HepG2 (cell line): ENCODE measurements at regions not wholly inside any gene's neighbourhood (a gene's known extent, or its start where the extent isn't known, plus 50 kb on each side); places are given as distances from the start of the nearest gene placed in this dataset.
A peak's percentile ranks its signal among the peaks of the same experiment; 100 is the strongest.

ENCODE experiments used
- ATAC-seq: fragments of 200-7000 bp; cut with Tn5 transposase; 3 replicates; pipeline ENCODE4 v1.9.1; 2020; ENCODE audit warnings: mild to moderate bottlenecking, moderate library complexity
- BruUV-seq: library from RNA; stranded (reverse); fragments of 400-500 nt; replicated peaks from 2 replicates; lab custom pipeline; 2021; lab: Mats Ljungman, UMichigan
- CTCF ChIA-PET: fragments of 300-600 bp; formaldehyde crosslinking; extraction: SDS; loops from one replicate; lab custom pipeline; 2021; ENCODE audit warnings: low total read pairs, inconsistent platforms, low intra/inter-chr PET ratio; lab: Yijun Ruan, JAX
- POLR2A ChIA-PET: fragments of 350-600 bp; sonication (Branson Sonifier 250); formaldehyde crosslinking; loops from one replicate; lab custom pipeline; 2020; ENCODE audit warnings: antibody characterized with exemption, inconsistent platforms; lab: Yijun Ruan, JAX
- DNase-seq: peaks from one replicate; pipeline ENCODE4 v3.0.0-alpha.2; 2015; ENCODE audit warnings: low spot score
- FAIRE-seq: peaks from 3 replicates; lab custom pipeline; 2011; peaks lifted over from hg19 to GRCh38; lab: Jason Lieb, UNC
- H2AFZ ChIP-seq: one replicate; pipeline ENCODE4 v1.6.1; 2011; ENCODE audit warnings: low read length, inconsistent platforms
- H3K27ac ChIP-seq: fragments of 300-600 bp; 3 replicates; pipeline ENCODE4 v1.8.0; 2011; ENCODE audit warnings: mixed run types, mild to moderate bottlenecking, mixed read lengths, low read length, inconsistent platforms; ENCODE audit not compliant: insufficient read depth; ENCODE audit errors: extremely low read length
- H3K27me3 ChIP-seq, 2 experiments: fragments of 200-600 bp in 1 of 2; 2 replicates in 1 of 2; 3 replicates in 1 of 2; pipeline versions ENCODE4 v1.6.0 to v1.8.0; 2011; ENCODE audit warnings: low read length in 2 of 2, mild to moderate bottlenecking in 2 of 2, moderate library complexity in 2 of 2, inconsistent platforms in 1 of 2; ENCODE audit not compliant: insufficient read depth in 2 of 2, control insufficient read depth in 1 of 2
- H3K36me3 ChIP-seq, 2 experiments: fragments of 200-600 bp in 1 of 2; replicated peaks in 1 of 2; 2 replicates in 1 of 2; 3 replicates in 1 of 2; pipeline versions ENCODE4 v1.5.1 to v1.8.0; 2011; ENCODE audit warnings: low read length in 2 of 2, inconsistent platforms in 1 of 2; ENCODE audit not compliant: insufficient read depth in 2 of 2, control insufficient read depth in 1 of 2
- H3K4me1 ChIP-seq: 2 replicates; pipeline ENCODE4 v1.5.1; 2012; ENCODE audit warnings: low read length, inconsistent platforms; ENCODE audit not compliant: insufficient read depth
- H3K4me2 ChIP-seq: 2 replicates; pipeline ENCODE4 v1.6.0; 2011; ENCODE audit warnings: low read depth, low read length, inconsistent platforms
- H3K4me3 ChIP-seq, 3 experiments: fragments of 200-600 bp in 1 of 3; sonication (generic), shearing (Covaris generic) in 1 of 3; replicated peaks in 1 of 3; 2 replicates each; pipeline ENCODE4 v1.5.1; 2011 to 2016; ENCODE audit warnings: low read length in 3 of 3, inconsistent platforms in 2 of 3, low read depth in 2 of 3, mild to moderate bottlenecking in 2 of 3, control low read depth in 1 of 3, mixed read lengths in 1 of 3; ENCODE audit not compliant: insufficient read depth in 1 of 3
- H3K79me2 ChIP-seq: one replicate; pipeline ENCODE4 v1.6.1; 2011; ENCODE audit warnings: low read length, inconsistent platforms; ENCODE audit not compliant: insufficient read depth
- H3K9ac ChIP-seq: 2 replicates; pipeline ENCODE4 v1.6.0; 2011; ENCODE audit warnings: mild to moderate bottlenecking, low read depth, low read length, inconsistent platforms; ENCODE audit not compliant: insufficient read depth
- H3K9me3 ChIP-seq: 2 replicates; pipeline ENCODE4 v1.5.1; 2012; ENCODE audit warnings: mild to moderate bottlenecking, low read length
- H4K20me1 ChIP-seq: 2 replicates; pipeline ENCODE4 v1.6.0; 2011; ENCODE audit warnings: inconsistent platforms, mild to moderate bottlenecking, low read length, moderate library complexity; ENCODE audit not compliant: insufficient read depth
- AGO2 ChIP-seq: fragments of 200-400 bp; formaldehyde crosslinking; optimal IDR thresholded peaks from 2 replicates; pipeline ENCODE3; 2017; ENCODE audit warnings: mild to moderate bottlenecking, low read depth, low read length, moderate library complexity
- HMG20B ChIP-seq: conservative IDR thresholded peaks from 2 replicates; pipeline ENCODE4 v1.6.1; 2016; ENCODE audit warnings: missing genetic modification reagents, missing compliant biosample characterization
- HNRNPL ChIP-seq: fragments of 200-400 bp; formaldehyde crosslinking; IDR thresholded peaks from 2 replicates; pipeline ENCODE4 v1.6.1; 2017; ENCODE audit warnings: mild to moderate bottlenecking, low read depth, low read length
- KAT2B ChIP-seq: fragments of 150-350 bp; IDR thresholded peaks from 2 replicates; pipeline ENCODE4 v1.6.1; 2014; ENCODE audit warnings: low read depth, low read length, borderline replicate concordance
- MED8 ChIP-seq: sonication (generic); formaldehyde crosslinking; IDR thresholded peaks from 2 replicates; pipeline ENCODE4 v1.8.1; 2023; ENCODE audit warnings: mild to moderate bottlenecking, missing genetic modification reagents; ENCODE audit not compliant: insufficient replicate concordance
- NFE2L1 ChIP-seq: sonication (generic); formaldehyde crosslinking; IDR thresholded peaks from 2 replicates; pipeline ENCODE4 v1.4.0; 2020; ENCODE audit warnings: missing genetic modification reagents, mild to moderate bottlenecking, borderline replicate concordance
- PITX1 ChIP-seq: sonication (generic); formaldehyde crosslinking; IDR thresholded peaks from 2 replicates; pipeline ENCODE4 v1.5.1; 2020; ENCODE audit warnings: mild to moderate bottlenecking, missing genetic modification reagents
- RAD21 ChIP-seq: fragments of 450-650 bp; formaldehyde crosslinking; IDR thresholded peaks from 2 replicates; pipeline ENCODE4 v1.5.0; 2020; ENCODE audit warnings: mild to moderate bottlenecking
- SALL2 ChIP-seq: sonication (generic); formaldehyde crosslinking; IDR thresholded peaks from 2 replicates; pipeline ENCODE4 v1.8.1; 2023; ENCODE audit warnings: mild to moderate bottlenecking, missing genetic modification reagents, inconsistent platforms
- SMC3 ChIP-seq: IDR thresholded peaks from 2 replicates; pipeline ENCODE4 v1.6.1; 2011; ENCODE audit warnings: low read length, improper control_type of control experiment
- SRSF1 ChIP-seq: fragments of 200-400 bp; formaldehyde crosslinking; optimal IDR thresholded peaks from 2 replicates; pipeline ENCODE3; 2017; ENCODE audit warnings: mild to moderate bottlenecking, low read depth, low read length, moderate library complexity
- STAG1 ChIP-seq: sonication (generic); formaldehyde crosslinking; IDR thresholded peaks from 2 replicates; pipeline ENCODE4 v1.4.0; 2020; ENCODE audit warnings: missing genetic modification reagents
- TRIM24 ChIP-seq: sonication (generic); formaldehyde crosslinking; IDR thresholded peaks from 2 replicates; pipeline ENCODE4 v1.8.0; 2022; ENCODE audit warnings: mild to moderate bottlenecking, missing genetic modification reagents
- ZNF382 ChIP-seq: sonication (generic); formaldehyde crosslinking; IDR thresholded peaks from 2 replicates; pipeline ENCODE4 v1.5.0; 2020; ENCODE audit warnings: missing genetic modification reagents, mild to moderate bottlenecking, borderline replicate concordance
- ZNF850 ChIP-seq: sonication (generic); formaldehyde crosslinking; conservative IDR thresholded peaks from 2 replicates; pipeline ENCODE4 v1.9.0; 2021; ENCODE audit warnings: mild to moderate bottlenecking, missing genetic modification reagents
- ZSCAN21 ChIP-seq: sonication (generic); formaldehyde crosslinking; IDR thresholded peaks from 2 replicates; pipeline ENCODE4 v1.8.0; 2022; ENCODE audit warnings: mild to moderate bottlenecking, missing genetic modification reagents, moderate library complexity, borderline replicate concordance
- WGBS: methylation state at CpG from one replicate; pipeline ENCODE4 v1.1.6; 2017; ENCODE audit warnings: low lambda C conversion rate; 5-methylcytosine and 5-hydroxymethylcytosine counted together
- in situ Hi-C: cut with HindIII; loops from 2 replicates; pipeline ENCODE4 v1.10.0; 2017; ENCODE audit warnings: low pct_unique_long_range_greater_than_20kb; ENCODE audit not compliant: extremely low pct_ligation_motif_present
- intact Hi-C: fragments of 100-400 bp; cut with micrococcal nuclease; formaldehyde crosslinking; loops from one replicate; pipeline ENCODE4 v1.10.0; 2022; ENCODE audit not compliant: unreplicated experiment
- TF ChIP-seq, protein P1 (sequence below): IDR thresholded peaks from 2 replicates; pipeline ENCODE4 v1.6.1; 2016; ENCODE audit warnings: mild to moderate bottlenecking

GRCh38 chr14:49505041-49505766 lies 81.0 kb downstream of the RPS29 start:
- Histone ChIP-seq H3K27ac (no peak overlapping the region), H3K27me3 (peaks cover 0 to 10% of the 10 kb centered on the region in 2 experiments; a peak in 4 of 5 replicates), H3K4me1 (no peaks in the 10 kb centered on the region), H3K4me2 (no peak overlapping the region), H2AFZ (no peak overlapping the region), H3K36me3 (no peaks in the 10 kb centered on the region), H4K20me1 (no peaks in the 10 kb centered on the region), H3K9ac (no peak overlapping the region), H3K4me3 (no peak overlapping the region), H3K9me3 (no peaks in the 10 kb centered on the region), H3K79me2 (no peaks in the 10 kb centered on the region)
- no peak for TF ChIP-seq ZNF850
- ATAC-seq = no peak
- FAIRE-seq = no peak
- in situ Hi-C loops = no loop called here
- ChIA-PET POLR2A (no interaction called here), CTCF (no interaction called here)
- intact Hi-C loops = no loop called here
- no peak for DNase-seq
- WGBS = 14% methylated on average over 5 of the region's 5 CpGs
- BruUV-seq = no TSS peak

DNA sequence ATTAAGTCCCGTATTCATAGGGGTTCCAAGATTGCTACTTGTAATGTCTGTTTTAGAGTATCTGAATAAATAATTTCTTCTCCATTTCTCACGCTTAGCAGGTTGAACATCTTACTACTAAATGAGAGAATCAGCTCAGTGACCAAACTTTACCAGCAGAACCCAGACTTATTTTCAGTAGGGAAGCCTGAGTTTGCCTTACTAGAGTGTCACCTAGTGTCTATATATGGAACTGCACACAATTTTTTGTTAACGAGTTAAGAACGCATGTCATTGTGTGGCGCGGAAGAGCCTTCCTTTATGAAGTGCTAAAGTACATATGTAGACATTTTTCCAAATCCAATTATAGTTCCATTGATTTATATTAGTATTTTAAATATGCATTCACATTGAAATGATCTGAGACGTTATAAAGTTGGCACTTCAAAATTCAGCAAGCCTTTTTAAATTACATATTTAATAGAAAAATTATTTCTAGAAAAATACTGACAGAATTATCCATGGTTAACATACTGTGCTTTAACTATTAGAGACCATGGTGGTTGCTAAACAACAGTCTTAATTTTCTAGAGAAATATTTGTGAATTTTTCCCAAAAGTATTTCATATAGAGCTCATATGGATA lies 88.3 kb downstream of the RPS29 start:
- intact Hi-C loops (loop anchor here (1.0 kb wide), 1 partner anchor 36 kb away; no protein-coding TSS in a partner anchor), in situ Hi-C loops (no loop called here)
- DNase-seq = peak; percentile 70
- peaks cover 0 to 17% of the 10 kb centered on the region in 2 experiments; a peak in 3 of 5 replicates for H3K27me3 ChIP-seq
- H3K9me3 ChIP-seq = no peaks in the 10 kb centered on the region
- no peaks in the 10 kb centered on the region for H3K4me1 ChIP-seq
- no TSS peak for BruUV-seq
- no peak overlapping the region for H3K9ac ChIP-seq
- no peak overlapping the region for H3K27ac ChIP-seq
- CTCF ChIA-PET = interaction anchor here (2.8 kb wide), 1 partner anchor 36 kb away, joined by 43 read pairs; no protein-coding TSS in a partner anchor
- POLR2A ChIA-PET = no interaction called here
- no peak overlapping the region for H3K4me2 ChIP-seq
- peak; percentile 83 for FAIRE-seq
- WGBS = 17% methylated on average over 7 of the region's 7 CpGs
- no peaks in the 10 kb centered on the region for H3K36me3 ChIP-seq
- H3K79me2 ChIP-seq = no peaks in the 10 kb centered on the region
- peak; percentile 75 for ATAC-seq
- no peak overlapping the region for H3K4me3 ChIP-seq
- H2AFZ ChIP-seq = no peak overlapping the region
- H4K20me1 ChIP-seq = no peaks in the 10 kb centered on the region
- TF ChIP-seq, protein P1, sequence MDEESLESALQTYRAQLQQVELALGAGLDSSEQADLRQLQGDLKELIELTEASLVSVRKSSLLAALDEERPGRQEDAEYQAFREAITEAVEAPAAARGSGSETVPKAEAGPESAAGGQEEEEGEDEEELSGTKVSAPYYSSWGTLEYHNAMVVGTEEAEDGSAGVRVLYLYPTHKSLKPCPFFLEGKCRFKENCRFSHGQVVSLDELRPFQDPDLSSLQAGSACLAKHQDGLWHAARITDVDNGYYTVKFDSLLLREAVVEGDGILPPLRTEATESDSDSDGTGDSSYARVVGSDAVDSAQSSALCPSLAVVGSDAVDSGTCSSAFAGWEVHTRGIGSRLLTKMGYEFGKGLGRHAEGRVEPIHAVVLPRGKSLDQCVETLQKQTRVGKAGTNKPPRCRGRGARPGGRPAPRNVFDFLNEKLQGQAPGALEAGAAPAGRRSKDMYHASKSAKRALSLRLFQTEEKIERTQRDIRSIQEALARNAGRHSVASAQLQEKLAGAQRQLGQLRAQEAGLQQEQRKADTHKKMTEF (CRISPR knock-in tag) = no peak
- peak; percentile 75 for TF ChIP-seq SMC3
- TF ChIP-seq STAG1 (CRISPR knock-in tag) = peak; percentile 77
- TF ChIP-seq AGO2 = no peak
- no peak for TF ChIP-seq HNRNPL
- no peak for TF ChIP-seq HMG20B (CRISPR knock-in tag)
- no peak for TF ChIP-seq ZSCAN21
- no peak for TF ChIP-seq PITX1 (CRISPR knock-in tag)
- TF ChIP-seq SRSF1 = no peak
- TF ChIP-seq KAT2B = no peak
- TF ChIP-seq ZNF382 (CRISPR knock-in tag) = no peak
- peak; percentile 35; the same call in 1 of the 2 replicates for TF ChIP-seq RAD21 (CRISPR knock-in tag)
- no peak for TF ChIP-seq MED8 (CRISPR knock-in tag)
- TF ChIP-seq NFE2L1 = no peak
- no peak for TF ChIP-seq TRIM24
- TF ChIP-seq SALL2 (CRISPR knock-in tag) = no peak
